Activated CD8-positive, alpha-beta memory T cell treated with anti-CD3 and anti-CD28 coated beads for 1 hour (primary cell): ENCODE measurements at regions not wholly inside any gene's neighbourhood (a gene's known extent, or its start where the extent isn't known, plus 50 kb on each side); places are given as distances from the start of the nearest gene placed in this dataset.

Experiments
- DNase-seq, 2 donors: peaks; one replicate each; pipeline ENCODE4 v3.0.0-alpha.2; 2020; ENCODE audit warnings: low read depth in 1 of 2; ENCODE audit errors: extremely low read depth in 1 of 2

GRCh38 chr9:105912157-105912862 is 218.0 kb downstream of the TMEM38B start:
- no peak for DNase-seq

GRCh38 chr9:105912863-105913516 is 218.6 kb downstream of the TMEM38B start:
- DNase-seq = no peak

DNA sequence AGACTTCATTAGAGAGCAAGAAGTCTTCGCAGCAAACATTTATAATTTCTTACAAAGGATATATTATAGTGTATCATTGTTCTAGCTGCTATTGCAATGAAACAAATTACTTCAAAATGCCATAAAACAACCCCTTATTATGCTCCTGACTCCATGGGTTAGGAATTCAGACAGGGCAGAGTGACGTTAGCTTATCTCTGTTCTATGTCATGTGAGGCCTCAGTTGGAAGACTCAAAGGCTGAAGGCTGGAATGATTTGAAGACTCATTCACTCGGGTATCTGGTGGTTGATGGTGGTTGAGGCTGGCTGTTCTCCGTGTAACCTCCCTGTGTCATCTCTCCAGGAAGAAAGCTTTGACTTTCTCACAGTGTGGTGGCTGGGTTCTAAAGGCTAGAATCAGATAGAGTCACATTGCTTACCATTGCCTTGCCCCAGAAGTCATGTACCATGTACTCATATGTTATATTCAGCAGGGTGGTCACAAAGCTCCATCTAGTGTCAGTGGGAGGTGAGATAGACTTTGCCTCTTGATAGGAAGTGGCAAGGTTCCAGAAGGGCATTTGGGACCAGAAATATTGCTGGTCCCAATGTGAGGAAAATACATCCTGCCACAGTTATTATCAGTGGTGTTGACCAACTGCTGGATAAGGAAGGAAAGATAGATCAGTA is 226.9 kb downstream of the TMEM38B start:
- DNase-seq = no peak

- no peak for DNase-seq
These were observed 234.1 kb downstream of the TMEM38B start for GRCh38 chr9:105928416-105928815.

DNA sequence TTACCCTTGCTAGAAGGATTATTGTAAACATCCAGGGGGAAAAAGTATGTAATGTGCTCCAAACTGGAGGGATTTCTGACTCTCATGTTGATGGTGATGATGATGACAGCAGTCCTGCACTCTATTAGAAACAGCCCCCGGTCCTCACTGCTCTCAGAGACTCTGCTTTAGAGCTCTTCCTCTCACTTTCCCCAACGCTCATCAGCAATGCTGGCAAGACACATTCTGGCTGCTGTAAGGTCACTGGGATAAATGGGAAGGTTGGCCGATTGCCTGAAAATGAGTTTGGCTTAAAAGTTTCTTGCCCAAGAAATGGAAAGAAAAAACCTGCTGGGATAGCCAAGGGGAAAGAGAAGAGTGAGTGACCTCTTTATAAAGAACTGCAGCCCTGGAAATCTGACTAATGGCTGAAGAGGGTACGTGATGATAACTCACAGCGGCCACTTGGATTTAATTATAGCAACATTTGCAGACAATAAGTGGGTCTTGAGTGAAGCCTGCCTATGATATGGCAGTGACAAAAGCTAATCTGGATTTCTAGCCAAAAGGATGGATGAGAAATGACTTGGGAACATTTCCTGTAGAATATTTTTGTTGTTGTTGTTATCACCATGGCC is 235.8 kb downstream of the TMEM38B start:
- no peak for DNase-seq

DNA sequence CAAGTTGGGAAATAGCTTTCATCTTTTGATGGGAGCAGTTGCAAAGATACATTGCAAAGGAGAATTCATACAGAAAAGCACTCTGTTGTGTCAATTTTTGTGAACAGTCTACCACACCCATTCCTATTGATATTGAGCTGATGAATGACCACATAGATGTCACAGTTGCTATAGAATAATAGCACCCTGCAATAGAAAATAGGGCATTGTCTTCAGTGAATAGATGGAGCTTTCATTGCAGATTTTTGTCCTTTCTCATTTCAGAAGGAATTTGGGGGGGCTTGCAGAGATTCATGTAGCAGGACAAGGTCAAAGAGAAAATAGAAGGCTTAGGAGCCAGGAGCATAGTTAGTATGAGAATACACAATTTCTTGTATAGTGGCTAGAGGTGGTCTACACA is 237.9 kb downstream of the TMEM38B start:
- DNase-seq = no peak

DNA sequence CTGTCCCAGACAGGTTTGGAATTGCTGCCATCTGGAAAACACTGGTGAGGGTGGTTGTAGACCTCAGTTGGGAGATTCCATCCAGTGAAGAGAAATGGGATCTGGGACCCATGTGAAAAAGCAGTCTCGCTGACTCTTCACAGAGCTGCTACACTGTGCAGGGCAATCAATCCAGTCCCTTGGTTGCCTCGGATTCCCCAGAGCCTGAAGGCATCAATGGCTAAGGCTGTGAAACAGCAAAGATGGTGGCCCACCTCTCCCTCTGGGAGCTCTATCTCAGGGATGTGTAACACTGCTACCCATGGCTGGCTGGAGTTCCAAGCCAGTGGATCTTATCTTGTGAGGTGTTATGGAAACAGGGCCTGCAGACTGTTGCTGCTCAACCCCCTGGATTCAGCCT is 256.1 kb downstream of the TMEM38B start:
- DNase-seq = no peak

GRCh38 chr9:105950894-105951293 is 256.6 kb downstream of the TMEM38B start:
- no peak for DNase-seq

DNA sequence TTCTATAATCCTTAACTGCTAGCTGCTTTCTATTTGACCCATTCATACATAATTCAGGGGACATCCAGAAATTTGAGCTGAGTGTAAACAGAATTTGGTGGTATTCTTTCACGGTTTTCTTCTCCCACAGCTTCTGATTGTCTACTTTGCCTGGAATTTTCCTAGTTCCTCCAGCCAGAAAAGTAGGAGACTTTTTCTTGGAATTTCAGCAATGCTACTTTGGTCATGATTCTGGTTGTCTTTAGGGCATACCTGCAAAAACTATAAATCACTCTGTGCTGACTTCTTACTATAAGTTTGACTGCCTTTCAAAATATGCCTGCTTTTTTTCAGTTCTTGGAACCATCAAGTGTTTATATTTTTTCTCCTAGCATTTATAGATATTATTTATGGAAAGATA is 260.2 kb downstream of the TMEM38B start:
- no peak for DNase-seq

DNA sequence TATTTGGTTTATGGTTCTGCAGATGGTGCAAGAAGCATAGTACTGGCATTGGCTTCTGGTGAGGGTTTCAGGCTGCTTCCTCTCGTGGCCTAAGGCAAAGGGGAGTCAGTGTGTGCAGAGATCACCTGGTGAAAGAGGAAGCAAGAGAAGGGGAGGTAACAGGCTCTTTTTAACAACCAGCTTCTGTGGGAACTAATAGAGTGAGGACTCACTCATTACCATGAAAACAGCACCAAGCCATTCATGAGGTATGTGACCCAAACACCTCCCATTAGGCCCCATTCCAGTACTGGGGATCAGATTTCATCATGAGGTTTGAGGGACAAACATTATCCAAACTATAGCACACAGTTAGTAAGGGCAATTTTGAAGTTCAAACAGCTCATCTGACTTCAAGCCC is 263.5 kb downstream of the TMEM38B start:
- no peak for DNase-seq

GRCh38 chr9:105958587-105958986 is 264.2 kb downstream of the TMEM38B start:
- DNase-seq = no peak

DNA sequence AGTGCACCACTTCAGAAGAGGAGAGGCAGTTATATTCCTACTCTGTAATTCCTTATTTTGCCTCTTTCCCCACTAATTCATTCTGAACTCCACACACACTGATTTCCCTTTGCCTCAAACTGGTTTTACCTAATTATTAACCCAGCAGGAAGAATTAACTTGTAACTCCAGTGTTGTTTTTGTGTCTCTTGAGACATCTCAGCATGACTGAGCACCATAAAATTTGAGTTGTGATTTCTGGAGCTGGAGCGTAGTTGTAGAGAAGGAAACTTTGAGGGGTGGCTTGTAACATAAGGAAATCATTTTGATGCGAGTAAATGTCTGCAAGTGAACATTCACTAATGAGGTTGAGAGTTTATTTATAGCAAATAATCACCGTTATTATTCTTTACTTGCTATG is 265.2 kb downstream of the TMEM38B start:
- no peak for DNase-seq

GRCh38 chr9:105963343-105964099 is 269.2 kb downstream of the TMEM38B start:
- DNase-seq = no peak

- no peak for DNase-seq
These were observed 269.8 kb downstream of the TMEM38B start for GRCh38 chr9:105964156-105964555.

GRCh38 chr9:105966834-105967233 is 272.5 kb downstream of the TMEM38B start:
- no peak for DNase-seq

- no peak for DNase-seq
These were observed 272.9 kb downstream of the TMEM38B start for GRCh38 chr9:105967248-105967647.

GRCh38 chr9:105967797-105968196 is 273.5 kb downstream of the TMEM38B start:
- DNase-seq = no peak

DNA sequence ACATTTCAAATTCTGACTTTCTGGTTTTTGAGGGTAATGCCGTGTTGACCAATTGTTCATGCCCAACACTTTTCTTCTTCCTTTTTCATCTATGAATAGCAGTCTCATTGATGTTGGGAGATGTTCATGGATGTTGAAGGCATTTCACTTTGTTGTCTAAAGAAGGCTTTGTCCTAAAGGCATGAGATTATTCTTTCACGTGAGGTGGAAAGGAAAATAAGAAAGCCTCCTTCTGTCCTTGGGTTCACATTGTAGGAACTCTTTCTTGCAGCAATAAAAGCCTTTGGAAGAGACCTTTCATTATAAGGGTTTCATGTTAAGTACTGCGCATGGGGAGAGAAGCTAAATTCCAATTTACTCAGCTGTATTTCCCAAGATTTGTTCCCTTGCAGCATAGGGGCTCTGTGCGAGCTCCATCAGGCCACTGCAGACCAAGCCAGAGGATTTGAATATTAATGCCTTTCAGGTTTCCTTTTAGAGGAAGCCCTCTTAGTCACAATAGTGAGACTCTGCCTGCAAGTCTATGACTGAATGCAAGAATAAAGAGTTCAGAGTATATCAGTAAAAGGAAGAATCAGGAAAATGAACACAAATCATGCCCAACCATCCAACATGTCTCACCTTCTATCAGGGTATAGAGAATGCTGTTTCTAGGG is 274.6 kb downstream of the TMEM38B start:
- DNase-seq = no peak

DNA sequence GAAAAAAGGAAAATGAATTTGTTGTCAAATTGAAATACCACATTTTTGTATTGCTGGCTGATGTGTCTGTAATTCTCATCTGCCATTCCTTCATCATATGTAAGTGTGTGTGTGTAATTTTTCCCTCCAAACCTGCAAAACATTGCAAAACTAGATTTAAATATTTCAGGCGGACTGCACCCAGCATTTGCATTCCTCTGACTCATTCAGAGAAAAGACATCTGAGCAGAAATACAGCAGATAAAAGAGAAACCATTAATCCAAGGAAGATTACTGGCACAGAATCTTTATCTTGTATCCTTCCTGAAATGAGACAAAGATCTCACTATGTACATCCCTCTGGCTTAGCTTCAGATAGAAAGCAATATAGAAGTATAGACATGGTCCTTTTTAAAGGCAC is 275.3 kb downstream of the TMEM38B start:
- no peak for DNase-seq

- no peak for DNase-seq
These were observed 277.6 kb downstream of the TMEM38B start for GRCh38 chr9:105971986-105972385.
